ENCODE measurements at regions not wholly inside any gene's neighbourhood (a gene's known extent, or its start where the extent isn't known, plus 50 kb on each side); places are given as distances from the start of the nearest gene placed in this dataset.
A peak's percentile ranks its signal among the peaks of the same experiment; 100 is the strongest.

GRCh38 chr5:89441965-89442364 is 559.0 kb upstream of the MEF2C start:
- no peaks in the 10 kb centered on the region for H3K27me3 ChIP-seq (ENCODE audit: insufficient read depth, low read length)
- H3K36me3 ChIP-seq (ENCODE audit: insufficient read depth, low read length), result no peaks in the 10 kb centered on the region
- no peak overlapping the region for H2AFZ ChIP-seq (ENCODE audit: low read length, unreplicated experiment)
- H3K27ac ChIP-seq (ENCODE audit: low read depth, low read length), result no peak overlapping the region
- no peaks in the 10 kb centered on the region for H3K79me2 ChIP-seq (ENCODE audit: control insufficient read depth, insufficient read depth, low read length, unreplicated experiment)
- no peaks in the 10 kb centered on the region for H3K4me1 ChIP-seq (ENCODE audit: control insufficient read depth, insufficient read depth, low read length, unreplicated experiment)
- no peak overlapping the region for H3K4me3 ChIP-seq (ENCODE audit: low read depth, low read length)

GRCh38 chr5:89440670-89441069 is 557.7 kb upstream of the MEF2C start:
- no peaks in the 10 kb centered on the region for H3K79me2 ChIP-seq (ENCODE audit: control insufficient read depth, insufficient read depth, low read length, unreplicated experiment)

GRCh38 chr5:89437450-89438435 is 554.8 kb upstream of the MEF2C start:
- Histone ChIP-seq H3K27ac (ENCODE audit: low read depth, low read length) (peak overlapping the region; percentile 10; the same call in 1 of the 2 replicates), H3K36me3 (ENCODE audit: insufficient read depth, low read length) (no peaks in the 10 kb centered on the region), H3K4me1 (ENCODE audit: control insufficient read depth, insufficient read depth, low read length, unreplicated experiment) (no peaks in the 10 kb centered on the region), H3K27me3 (ENCODE audit: insufficient read depth, low read length) (no peaks in the 10 kb centered on the region), H3K79me2 (ENCODE audit: control insufficient read depth, insufficient read depth, low read length, unreplicated experiment) (no peaks in the 10 kb centered on the region), H2AFZ (ENCODE audit: low read length, unreplicated experiment) (peak overlapping the region; percentile 14), H3K4me3 (ENCODE audit: low read depth, low read length) (no peak overlapping the region)

More at GRCh38 chr5:89440670-89441069, 557.7 kb upstream of the MEF2C start:
- no peaks in the 10 kb centered on the region for H3K4me1 ChIP-seq (ENCODE audit: control insufficient read depth, insufficient read depth, low read length, unreplicated experiment)
- no peak overlapping the region for H2AFZ ChIP-seq (ENCODE audit: low read length, unreplicated experiment)
- H3K4me3 ChIP-seq (ENCODE audit: low read depth, low read length), result no peak overlapping the region
- H3K36me3 ChIP-seq (ENCODE audit: insufficient read depth, low read length), result no peaks in the 10 kb centered on the region
- no peak overlapping the region for H3K27ac ChIP-seq (ENCODE audit: low read depth, low read length)
- H3K27me3 ChIP-seq (ENCODE audit: insufficient read depth, low read length), result no peaks in the 10 kb centered on the region

- H2AFZ ChIP-seq (ENCODE audit: low read length, unreplicated experiment), result peak overlapping the region; percentile 61
- H3K27me3 ChIP-seq (ENCODE audit: insufficient read depth, low read length), result no peaks in the 10 kb centered on the region
- no peaks in the 10 kb centered on the region for H3K36me3 ChIP-seq (ENCODE audit: insufficient read depth, low read length)
- H3K79me2 ChIP-seq (ENCODE audit: control insufficient read depth, insufficient read depth, low read length, unreplicated experiment), result no peaks in the 10 kb centered on the region
- H3K27ac ChIP-seq (ENCODE audit: low read depth, low read length), result no peak overlapping the region
- peak overlapping the region; percentile 19; the same call in 1 of the 2 replicates for H3K4me3 ChIP-seq (ENCODE audit: low read depth, low read length)
- H3K4me1 ChIP-seq (ENCODE audit: control insufficient read depth, insufficient read depth, low read length, unreplicated experiment), result no peaks in the 10 kb centered on the region
Measured at GRCh38 chr5:89436464-89436863, 553.5 kb upstream of the MEF2C start.

- H3K27ac ChIP-seq (ENCODE audit: low read depth, low read length), result no peak overlapping the region
- H3K27me3 ChIP-seq (ENCODE audit: insufficient read depth, low read length), result no peaks in the 10 kb centered on the region
- H3K4me1 ChIP-seq (ENCODE audit: control insufficient read depth, insufficient read depth, low read length, unreplicated experiment), result no peaks in the 10 kb centered on the region
- no peak overlapping the region for H3K4me3 ChIP-seq (ENCODE audit: low read depth, low read length)
- no peaks in the 10 kb centered on the region for H3K36me3 ChIP-seq (ENCODE audit: insufficient read depth, low read length)
- no peaks in the 10 kb centered on the region for H3K79me2 ChIP-seq (ENCODE audit: control insufficient read depth, insufficient read depth, low read length, unreplicated experiment)
- no peak overlapping the region for H2AFZ ChIP-seq (ENCODE audit: low read length, unreplicated experiment)
Measured at GRCh38 chr5:89435347-89435746, 552.4 kb upstream of the MEF2C start.

- Histone ChIP-seq H3K36me3 (ENCODE audit: insufficient read depth, low read length) (no peaks in the 10 kb centered on the region), H3K79me2 (ENCODE audit: control insufficient read depth, insufficient read depth, low read length, unreplicated experiment) (no peaks in the 10 kb centered on the region), H3K4me1 (ENCODE audit: control insufficient read depth, insufficient read depth, low read length, unreplicated experiment) (no peaks in the 10 kb centered on the region), H3K27ac (ENCODE audit: low read depth, low read length) (no peak overlapping the region), H3K27me3 (ENCODE audit: insufficient read depth, low read length) (no peaks in the 10 kb centered on the region), H3K4me3 (ENCODE audit: low read depth, low read length) (no peak overlapping the region), H2AFZ (ENCODE audit: low read length, unreplicated experiment) (no peak overlapping the region)
Measured at GRCh38 chr5:89428624-89429023, 545.6 kb upstream of the MEF2C start.

- Histone ChIP-seq H3K4me3 (ENCODE audit: low read depth, low read length) (no peak overlapping the region), H3K36me3 (ENCODE audit: insufficient read depth, low read length) (no peaks in the 10 kb centered on the region), H3K4me1 (ENCODE audit: control insufficient read depth, insufficient read depth, low read length, unreplicated experiment) (peaks cover 7% of the 10 kb centered on the region), H3K27ac (ENCODE audit: low read depth, low read length) (no peak overlapping the region), H2AFZ (ENCODE audit: low read length, unreplicated experiment) (no peak overlapping the region), H3K79me2 (ENCODE audit: control insufficient read depth, insufficient read depth, low read length, unreplicated experiment) (no peaks in the 10 kb centered on the region), H3K27me3 (ENCODE audit: insufficient read depth, low read length) (no peaks in the 10 kb centered on the region)
Measured at GRCh38 chr5:89425062-89425461, 542.1 kb upstream of the MEF2C start.

- H3K79me2 ChIP-seq (ENCODE audit: control insufficient read depth, insufficient read depth, low read length, unreplicated experiment), result no peaks in the 10 kb centered on the region
- H3K4me3 ChIP-seq (ENCODE audit: low read depth, low read length), result no peak overlapping the region
- peak overlapping the region; percentile 58 for H2AFZ ChIP-seq (ENCODE audit: low read length, unreplicated experiment)
- no peaks in the 10 kb centered on the region for H3K36me3 ChIP-seq (ENCODE audit: insufficient read depth, low read length)
- H3K27ac ChIP-seq (ENCODE audit: low read depth, low read length), result no peak overlapping the region
- H3K4me1 ChIP-seq (ENCODE audit: control insufficient read depth, insufficient read depth, low read length, unreplicated experiment), result peaks cover 7% of the 10 kb centered on the region
- H3K27me3 ChIP-seq (ENCODE audit: insufficient read depth, low read length), result no peaks in the 10 kb centered on the region
Measured at GRCh38 chr5:89421035-89421434, 538.1 kb upstream of the MEF2C start.

- Histone ChIP-seq H3K36me3 (ENCODE audit: insufficient read depth, low read length) (no peaks in the 10 kb centered on the region), H3K79me2 (ENCODE audit: control insufficient read depth, insufficient read depth, low read length, unreplicated experiment) (no peaks in the 10 kb centered on the region), H2AFZ (ENCODE audit: low read length, unreplicated experiment) (no peak overlapping the region), H3K27ac (ENCODE audit: low read depth, low read length) (no peak overlapping the region), H3K4me3 (ENCODE audit: low read depth, low read length) (no peak overlapping the region), H3K27me3 (ENCODE audit: insufficient read depth, low read length) (no peaks in the 10 kb centered on the region), H3K4me1 (ENCODE audit: control insufficient read depth, insufficient read depth, low read length, unreplicated experiment) (peaks cover 7% of the 10 kb centered on the region)
Measured at GRCh38 chr5:89418407-89419085, 535.6 kb upstream of the MEF2C start.

- Histone ChIP-seq H3K79me2 (ENCODE audit: control insufficient read depth, insufficient read depth, low read length, unreplicated experiment) (no peaks in the 10 kb centered on the region), H3K4me1 (ENCODE audit: control insufficient read depth, insufficient read depth, low read length, unreplicated experiment) (peaks cover 7% of the 10 kb centered on the region), H2AFZ (ENCODE audit: low read length, unreplicated experiment) (no peak overlapping the region), H3K4me3 (ENCODE audit: low read depth, low read length) (no peak overlapping the region), H3K36me3 (ENCODE audit: insufficient read depth, low read length) (no peaks in the 10 kb centered on the region), H3K27ac (ENCODE audit: low read depth, low read length) (no peak overlapping the region), H3K27me3 (ENCODE audit: insufficient read depth, low read length) (no peaks in the 10 kb centered on the region)
Measured at GRCh38 chr5:89417990-89418389, 535.0 kb upstream of the MEF2C start.
